Inflammatory macrophage (primary cell): ENCODE measurements at regions not wholly inside any gene's neighbourhood (a gene's known extent, or its start where the extent isn't known, plus 50 kb on each side); places are given as distances from the start of the nearest gene placed in this dataset.

Experiments
- DNase-seq, 2 donors: peaks; one replicate each; pipeline ENCODE4 v3.0.0-alpha.2; 2020 to 2022

- DNase-seq, result peak; percentile 50 to 69
Measured at GRCh38 chr4:38523524-38524448, 140.2 kb upstream of the KLF3 start.

GRCh38 chr4:38526412-38526811 lies 137.6 kb upstream of the KLF3 start:
- no peak for DNase-seq

GRCh38 chr4:38529189-38530115 lies 134.5 kb upstream of the KLF3 start:
- peak; percentile 93 to 95 for DNase-seq

GRCh38 chr4:38530486-38530885 lies 133.5 kb upstream of the KLF3 start:
- DNase-seq, result no peak

GRCh38 chr4:38531141-38531727 lies 132.8 kb upstream of the KLF3 start:
- peak; percentile 26 to 43 for DNase-seq

GRCh38 chr4:38532908-38533499 lies 131.0 kb upstream of the KLF3 start:
- peak in 1 of 2 donors; percentile 34 for DNase-seq

- peak; percentile 24 to 41 for DNase-seq
Measured at GRCh38 chr4:38534344-38535045, 129.5 kb upstream of the KLF3 start.

GRCh38 chr4:38535071-38535470 lies 128.9 kb upstream of the KLF3 start:
- peak in 1 of 2 donors; percentile 25 for DNase-seq

GRCh38 chr4:38535717-38536116 lies 128.3 kb upstream of the KLF3 start:
- no peak for DNase-seq

GRCh38 chr4:38536716-38537115 lies 127.3 kb upstream of the KLF3 start:
- DNase-seq, result no peak

- no peak for DNase-seq
Measured at GRCh38 chr4:38537666-38538065, 126.3 kb upstream of the KLF3 start.

- DNase-seq, result no peak
Measured at GRCh38 chr4:38538517-38538916, 125.5 kb upstream of the KLF3 start.

- DNase-seq, result no peak
Measured at GRCh38 chr4:38539501-38539900, 124.5 kb upstream of the KLF3 start.

GRCh38 chr4:38547052-38547451 lies 116.9 kb upstream of the KLF3 start:
- no peak for DNase-seq

- no peak for DNase-seq
Measured at GRCh38 chr4:38548256-38548655, 115.7 kb upstream of the KLF3 start.

GRCh38 chr4:38559374-38559773 lies 104.6 kb upstream of the KLF3 start:
- DNase-seq, result no peak

GRCh38 chr4:38560340-38560739 lies 103.7 kb upstream of the KLF3 start:
- DNase-seq, result no peak

GRCh38 chr4:38560768-38561558 lies 103.0 kb upstream of the KLF3 start:
- no peak for DNase-seq

GRCh38 chr4:38562751-38563198 lies 101.2 kb upstream of the KLF3 start:
- peak; percentile 38 to 40 for DNase-seq

GRCh38 chr4:38563707-38564495 lies 100.1 kb upstream of the KLF3 start:
- DNase-seq, result no peak
